ENCODE measurements at regions not wholly inside any gene's neighbourhood (a gene's known extent, or its start where the extent isn't known, plus 50 kb on each side); places are given as distances from the start of the nearest gene placed in this dataset.

- DNase-seq (ENCODE audit: low spot score), result no peak
Measured at GRCh38 chr1:83028467-83028866, 970.5 kb downstream of the TTLL7 start.

GRCh38 chr1:83027511-83027910, 971.4 kb downstream of the TTLL7 start:
- DNase-seq (ENCODE audit: low spot score), result no peak

GRCh38 chr1:83026745-83027144, 972.2 kb downstream of the TTLL7 start:
- no peak for DNase-seq (ENCODE audit: low spot score)

GRCh38 chr1:83024251-83024767, 974.6 kb downstream of the TTLL7 start:
- DNase-seq (ENCODE audit: low spot score), result no peak

GRCh38 chr1:83023212-83023611, 975.7 kb downstream of the TTLL7 start:
- DNase-seq (ENCODE audit: low spot score), result no peak

- no peak for DNase-seq (ENCODE audit: low spot score)
Measured at GRCh38 chr1:83022206-83022605, 976.7 kb downstream of the TTLL7 start.

- no peak for DNase-seq (ENCODE audit: low spot score)
Measured at GRCh38 chr1:83017701-83018100, 981.2 kb downstream of the TTLL7 start.

- DNase-seq (ENCODE audit: low spot score), result no peak
Measured at GRCh38 chr1:83017276-83017675, 981.7 kb downstream of the TTLL7 start.

GRCh38 chr1:83016354-83016849, 982.5 kb downstream of the TTLL7 start:
- DNase-seq (ENCODE audit: low spot score), result no peak

- DNase-seq (ENCODE audit: low spot score), result no peak
Measured at GRCh38 chr1:83015163-83015562, 983.8 kb downstream of the TTLL7 start.

GRCh38 chr1:83012950-83013349, 986.0 kb downstream of the TTLL7 start:
- no peak for DNase-seq (ENCODE audit: low spot score)

- DNase-seq (ENCODE audit: low spot score), result no peak
Measured at GRCh38 chr1:83011265-83011664, 987.7 kb downstream of the TTLL7 start.

GRCh38 chr1:83006271-83006670, 992.7 kb downstream of the TTLL7 start:
- DNase-seq (ENCODE audit: low spot score), result no peak

GRCh38 chr1:83000286-83000685, 998.6 kb downstream of the TTLL7 start:
- DNase-seq (ENCODE audit: low spot score), result no peak

- no peak for DNase-seq (ENCODE audit: low spot score)
Measured at GRCh38 chr1:82995951-82996350, 1003.0 kb downstream of the TTLL7 start.

GRCh38 chr1:82994616-82995263, 1004.2 kb downstream of the TTLL7 start:
- DNase-seq (ENCODE audit: low spot score), result no peak

GRCh38 chr1:82991569-82991968, 1007.4 kb downstream of the TTLL7 start:
- no peak for DNase-seq (ENCODE audit: low spot score)

- no peak for DNase-seq (ENCODE audit: low spot score)
Measured at GRCh38 chr1:82979593-82980236, 1019.2 kb downstream of the TTLL7 start.

- DNase-seq (ENCODE audit: low spot score), result no peak
Measured at GRCh38 chr1:82978461-82979324, 1020.2 kb downstream of the TTLL7 start.

GRCh38 chr1:82972841-82973553, 1025.9 kb downstream of the TTLL7 start:
- DNase-seq (ENCODE audit: low spot score), result no peak

- DNase-seq (ENCODE audit: low spot score), result no peak
Measured at GRCh38 chr1:82969340-82969739, 1029.6 kb downstream of the TTLL7 start.

- no peak for DNase-seq (ENCODE audit: low spot score)
Measured at GRCh38 chr1:82962658-82963057, 1036.3 kb downstream of the TTLL7 start.

Data from SW480 (cell line).